PFSK-1 (cell line): ENCODE measurements at regions not wholly inside any gene's neighbourhood (a gene's known extent, or its start where the extent isn't known, plus 50 kb on each side); places are given as distances from the start of the nearest gene placed in this dataset.

Experiments
- FOXP2 ChIP-seq: optimal IDR thresholded peaks from 2 replicates; pipeline ENCODE3; 2011; ENCODE audit warnings: borderline replicate concordance, control low read depth, inconsistent platforms; ENCODE audit not compliant: insufficient read depth; ENCODE audit errors: extremely low read length, extremely low read depth
- POLR2AphosphoS5 ChIP-seq: IDR thresholded peaks from 2 replicates; pipeline ENCODE4 v1.6.1; 2012; ENCODE audit warnings: low read depth, mild to moderate bottlenecking, control low read depth, low read length, moderate library complexity
- REST ChIP-seq, 2 experiments: IDR thresholded peaks; 2 replicates each; pipeline versions ENCODE4 v1.6.1 to v1.8.0; 2011 to 2012; ENCODE audit warnings: low read depth in 2 of 2, low read length in 2 of 2, control low read depth in 1 of 2, inconsistent platforms in 1 of 2, mild to moderate bottlenecking in 1 of 2, moderate library complexity in 1 of 2; ENCODE audit not compliant: insufficient read depth in 1 of 2
- SIN3A ChIP-seq: IDR thresholded peaks from 2 replicates; pipeline ENCODE4 v1.6.1; 2012; ENCODE audit warnings: mild to moderate bottlenecking, low read length, moderate library complexity, borderline replicate concordance; ENCODE audit not compliant: insufficient read depth
- TAF1 ChIP-seq: IDR thresholded peaks from 2 replicates; pipeline ENCODE4 v1.6.1; 2012; ENCODE audit warnings: low read length, control low read depth, borderline replicate concordance; ENCODE audit not compliant: insufficient read depth

GRCh38 chr6:30798494-30798893 lies 54.1 kb upstream of the IER3 start:
- TF ChIP-seq FOXP2 (no peak), TAF1 (no peak), POLR2AphosphoS5 (no peak), SIN3A (no peak), REST (IDR thresholded peaks at IDR 0.05; ENCODE audit: insufficient read depth in 1 of 2, low read depth in 2 of 2, low read length in 2 of 2) (no peak)

- TF ChIP-seq FOXP2 (no peak), REST (IDR thresholded peaks at IDR 0.05; ENCODE audit: insufficient read depth in 1 of 2, low read depth in 2 of 2, low read length in 2 of 2) (no peak), POLR2AphosphoS5 (no peak), TAF1 (no peak), SIN3A (no peak)
These were observed 51.4 kb upstream of the IER3 start for GRCh38 chr6:30795549-30796293.
